Peyer's patch (tissue), 4 donors: ENCODE measurements at regions not wholly inside any gene's neighbourhood (a gene's known extent, or its start where the extent isn't known, plus 50 kb on each side); places are given as distances from the start of the nearest gene placed in this dataset.

Source experiments
- DNase-seq, 3 donors: peaks; one replicate each; pipeline ENCODE4 v3.0.0-alpha.2; 2017 to 2019
- H3K27ac ChIP-seq, 4 donors: fragments of 200-600 bp; sonication (generic); one replicate each; pipeline ENCODE4 v1.5.1; 2016 to 2019
- H3K27me3 ChIP-seq, 2 donors: fragments of 200-600 bp; sonication (generic); one replicate each; pipeline ENCODE4 v1.5.1; 2019
- H3K36me3 ChIP-seq, 3 donors: fragments of 200-600 bp; sonication (generic); one replicate each; pipeline ENCODE4 v1.5.1; 2016 to 2019
- H3K4me1 ChIP-seq, 4 donors: fragments of 200-600 bp; sonication (generic); one replicate each; pipeline ENCODE4 v1.5.1; 2016 to 2019
- H3K4me3 ChIP-seq, 4 donors: fragments of 200-600 bp; sonication (generic); 1 replicate in 3 of 4; 2 replicates in 1 of 4; pipeline ENCODE4 v1.5.1; 2016 to 2019; ENCODE audit warnings: mild to moderate bottlenecking in 1 of 4
- H3K9me3 ChIP-seq, 4 donors: fragments of 200-600 bp; sonication (generic); one replicate each; pipeline ENCODE4 v1.5.1; 2016 to 2019; ENCODE audit warnings: mild to moderate bottlenecking in 1 of 4
- POLR2A ChIP-seq, 2 donors: fragments of 450-650 bp; IDR thresholded peaks; one replicate each; pipeline ENCODE4 v1.5.1; 2017; ENCODE audit warnings: antibody characterized with exemption in 2 of 2, mild to moderate bottlenecking in 2 of 2, moderate library complexity in 2 of 2
- TF ChIP-seq, protein P1 (sequence below), 6 experiments: fragments of 450-650 bp in 4 of 6; fragments of 200-600 bp in 2 of 6; sonication (generic) in 1 of 6; IDR thresholded peaks; one replicate each; pipeline ENCODE4 v1.5.1; 2017 to 2019; ENCODE audit warnings: antibody characterized with exemption in 6 of 6, mild to moderate bottlenecking in 3 of 6, moderate library complexity in 1 of 6

DNA sequence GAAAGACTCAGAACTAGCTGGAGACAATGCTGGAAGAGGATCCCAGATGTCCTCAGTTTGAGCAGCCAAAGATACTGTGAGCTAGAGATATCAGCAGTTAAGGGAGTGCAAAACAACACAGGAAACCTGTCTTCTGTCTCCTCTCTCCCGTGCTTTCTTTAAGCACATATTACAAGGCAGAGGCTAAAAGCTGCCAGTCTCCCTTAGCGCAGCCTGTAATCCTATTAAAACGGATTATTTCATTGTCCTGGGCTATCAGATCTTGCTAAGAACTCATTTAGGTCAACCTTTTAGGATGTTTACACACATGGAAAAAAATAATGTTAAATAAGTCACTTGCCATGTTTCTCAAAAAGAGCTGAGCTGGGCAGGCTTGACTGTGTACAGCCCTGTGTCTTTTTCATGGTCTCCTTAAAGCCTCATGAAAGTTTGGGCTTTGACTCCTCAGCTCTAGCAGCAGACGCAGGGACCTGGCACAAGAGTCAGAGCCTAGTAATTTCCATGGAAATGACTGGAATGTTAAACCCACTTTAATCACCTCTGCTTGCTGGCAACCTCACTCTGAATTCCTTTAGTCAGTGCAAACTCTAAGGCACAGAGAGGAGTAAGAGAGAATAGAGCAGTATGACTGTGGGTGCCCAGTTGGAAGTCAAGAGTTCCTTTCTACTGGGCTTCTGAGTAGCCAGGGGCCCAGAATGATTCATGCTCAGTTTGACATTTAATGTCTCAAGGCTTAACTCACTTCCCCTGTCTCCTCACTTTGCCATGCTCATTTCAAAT is 491.9 kb downstream of the NTRK3 start:
- H3K4me3 ChIP-seq, result no peak overlapping the region
- H3K36me3 ChIP-seq, result no peaks in the 10 kb centered on the region
- TF ChIP-seq, protein P1, sequence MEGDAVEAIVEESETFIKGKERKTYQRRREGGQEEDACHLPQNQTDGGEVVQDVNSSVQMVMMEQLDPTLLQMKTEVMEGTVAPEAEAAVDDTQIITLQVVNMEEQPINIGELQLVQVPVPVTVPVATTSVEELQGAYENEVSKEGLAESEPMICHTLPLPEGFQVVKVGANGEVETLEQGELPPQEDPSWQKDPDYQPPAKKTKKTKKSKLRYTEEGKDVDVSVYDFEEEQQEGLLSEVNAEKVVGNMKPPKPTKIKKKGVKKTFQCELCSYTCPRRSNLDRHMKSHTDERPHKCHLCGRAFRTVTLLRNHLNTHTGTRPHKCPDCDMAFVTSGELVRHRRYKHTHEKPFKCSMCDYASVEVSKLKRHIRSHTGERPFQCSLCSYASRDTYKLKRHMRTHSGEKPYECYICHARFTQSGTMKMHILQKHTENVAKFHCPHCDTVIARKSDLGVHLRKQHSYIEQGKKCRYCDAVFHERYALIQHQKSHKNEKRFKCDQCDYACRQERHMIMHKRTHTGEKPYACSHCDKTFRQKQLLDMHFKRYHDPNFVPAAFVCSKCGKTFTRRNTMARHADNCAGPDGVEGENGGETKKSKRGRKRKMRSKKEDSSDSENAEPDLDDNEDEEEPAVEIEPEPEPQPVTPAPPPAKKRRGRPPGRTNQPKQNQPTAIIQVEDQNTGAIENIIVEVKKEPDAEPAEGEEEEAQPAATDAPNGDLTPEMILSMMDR (IDR thresholded peaks at IDR 0.05), result no peak
- no peak for TF ChIP-seq POLR2A (IDR thresholded peaks at IDR 0.05)
- no peak for DNase-seq
- H3K4me1 ChIP-seq, result no peaks in the 10 kb centered on the region
- no peaks in the 10 kb centered on the region for H3K9me3 ChIP-seq
- H3K27ac ChIP-seq, result no peak overlapping the region
- no peaks in the 10 kb centered on the region for H3K27me3 ChIP-seq

DNA sequence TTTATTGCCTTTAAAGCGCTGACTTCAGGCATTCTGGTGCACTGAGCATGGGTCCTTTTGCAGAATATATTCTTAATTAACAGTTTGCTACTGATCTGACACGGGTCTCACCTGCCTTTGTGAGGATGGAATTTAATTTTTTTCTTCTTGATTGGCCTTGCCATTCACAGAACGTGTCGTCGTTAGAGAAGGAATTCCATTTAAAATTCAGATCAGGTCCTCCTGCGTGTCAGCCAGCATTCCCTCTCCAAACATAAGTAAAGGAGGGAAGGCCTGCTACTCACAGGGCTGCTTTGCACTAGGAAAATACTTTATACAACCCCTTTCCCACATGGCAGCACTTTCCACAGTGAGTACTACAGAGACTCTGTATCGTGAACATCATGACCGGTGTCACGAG is 492.7 kb downstream of the NTRK3 start:
- H3K27me3 ChIP-seq, result no peaks in the 10 kb centered on the region
- H3K27ac ChIP-seq, result no peak overlapping the region
- H3K4me1 ChIP-seq, result no peaks in the 10 kb centered on the region
- no peak for DNase-seq
- no peaks in the 10 kb centered on the region for H3K36me3 ChIP-seq
- no peak overlapping the region for H3K4me3 ChIP-seq
- H3K9me3 ChIP-seq, result no peaks in the 10 kb centered on the region
- no peak for TF ChIP-seq POLR2A (IDR thresholded peaks at IDR 0.05)
- TF ChIP-seq, protein P1 (IDR thresholded peaks at IDR 0.05), result no peak

DNA sequence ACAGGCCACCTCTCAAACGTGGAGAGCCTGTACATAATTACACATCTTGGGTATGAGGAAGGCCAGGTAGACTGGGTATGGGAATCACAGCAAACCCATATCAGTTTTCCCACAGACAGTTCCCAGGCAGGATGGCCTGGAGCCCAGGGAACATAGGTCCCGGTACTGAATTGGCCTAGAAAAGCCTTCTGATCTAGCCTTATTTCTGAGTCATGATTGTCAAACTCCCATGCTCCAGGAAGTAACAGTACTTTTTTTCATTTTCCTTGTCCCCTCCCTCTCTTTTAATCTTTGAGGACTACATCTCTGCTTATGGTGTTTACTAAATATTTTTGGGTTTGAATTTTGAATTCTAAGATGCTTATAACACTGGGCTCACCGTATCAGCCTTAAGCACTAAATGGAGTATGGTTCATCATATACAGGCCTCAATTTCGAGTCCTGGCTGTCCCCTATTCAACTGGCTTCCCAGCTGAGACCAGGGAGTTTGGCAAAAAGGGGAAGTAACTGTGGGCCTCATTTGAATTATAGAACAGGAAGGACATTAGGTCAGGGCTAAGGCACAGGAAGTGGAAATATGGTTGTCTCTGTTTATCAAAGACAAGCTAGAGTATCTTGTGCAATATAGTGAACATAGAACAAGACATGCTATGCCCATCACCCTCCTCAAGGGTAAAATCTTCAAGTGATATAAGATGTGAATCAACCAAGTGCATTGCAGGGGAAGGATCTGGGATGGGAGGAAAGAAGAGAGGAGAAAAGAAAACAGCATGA is 494.6 kb downstream of the NTRK3 start:
- H3K4me3 ChIP-seq, result no peak overlapping the region
- H3K9me3 ChIP-seq, result no peaks in the 10 kb centered on the region
- no peaks in the 10 kb centered on the region for H3K4me1 ChIP-seq
- DNase-seq, result no peak
- no peak for TF ChIP-seq POLR2A (IDR thresholded peaks at IDR 0.05)
- TF ChIP-seq, protein P1 (IDR thresholded peaks at IDR 0.05), result no peak
- no peak overlapping the region for H3K27ac ChIP-seq
- H3K27me3 ChIP-seq, result no peaks in the 10 kb centered on the region
- no peaks in the 10 kb centered on the region for H3K36me3 ChIP-seq

DNA sequence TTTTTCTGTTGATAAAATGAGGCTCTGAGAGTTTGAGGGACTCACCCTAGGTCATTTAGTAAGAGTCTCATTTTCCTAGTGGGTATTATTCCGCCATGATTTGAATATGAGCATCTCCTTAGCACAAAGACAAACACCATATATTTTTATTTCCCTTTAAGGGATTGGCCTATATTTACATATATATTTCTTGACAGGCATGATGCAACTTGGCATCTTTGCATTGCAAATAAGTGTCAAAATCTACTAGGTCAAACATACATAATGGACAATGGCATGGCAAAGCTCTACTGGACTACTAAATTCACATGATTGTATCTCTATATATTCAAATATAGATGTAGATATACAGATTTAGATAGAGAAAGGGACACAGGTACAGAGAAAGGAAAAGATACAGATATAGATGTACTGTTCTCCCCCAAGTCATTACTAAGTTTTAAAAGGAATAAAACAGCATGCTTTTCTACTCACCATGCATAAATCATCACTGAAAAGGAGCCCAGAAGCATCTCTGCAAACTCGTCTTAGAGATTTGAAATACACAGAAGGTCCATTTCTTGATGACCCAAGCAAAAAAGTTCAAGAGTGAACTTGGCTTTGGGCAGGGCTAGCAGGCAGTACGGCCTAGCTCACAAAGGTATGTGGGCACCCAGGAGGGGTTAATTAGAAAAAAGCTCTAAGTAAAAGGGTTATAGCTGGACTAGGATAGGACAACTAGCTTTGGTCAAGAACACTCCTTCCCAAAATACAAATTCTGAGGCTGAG is 495.8 kb downstream of the NTRK3 start:
- Histone ChIP-seq H3K4me1 (no peaks in the 10 kb centered on the region), H3K4me3 (no peak overlapping the region), H3K36me3 (no peaks in the 10 kb centered on the region), H3K9me3 (no peaks in the 10 kb centered on the region), H3K27me3 (no peaks in the 10 kb centered on the region), H3K27ac (no peak overlapping the region)
- no peak for DNase-seq
- no peak for TF ChIP-seq POLR2A (IDR thresholded peaks at IDR 0.05)
- TF ChIP-seq, protein P1 (IDR thresholded peaks at IDR 0.05), result no peak

DNA sequence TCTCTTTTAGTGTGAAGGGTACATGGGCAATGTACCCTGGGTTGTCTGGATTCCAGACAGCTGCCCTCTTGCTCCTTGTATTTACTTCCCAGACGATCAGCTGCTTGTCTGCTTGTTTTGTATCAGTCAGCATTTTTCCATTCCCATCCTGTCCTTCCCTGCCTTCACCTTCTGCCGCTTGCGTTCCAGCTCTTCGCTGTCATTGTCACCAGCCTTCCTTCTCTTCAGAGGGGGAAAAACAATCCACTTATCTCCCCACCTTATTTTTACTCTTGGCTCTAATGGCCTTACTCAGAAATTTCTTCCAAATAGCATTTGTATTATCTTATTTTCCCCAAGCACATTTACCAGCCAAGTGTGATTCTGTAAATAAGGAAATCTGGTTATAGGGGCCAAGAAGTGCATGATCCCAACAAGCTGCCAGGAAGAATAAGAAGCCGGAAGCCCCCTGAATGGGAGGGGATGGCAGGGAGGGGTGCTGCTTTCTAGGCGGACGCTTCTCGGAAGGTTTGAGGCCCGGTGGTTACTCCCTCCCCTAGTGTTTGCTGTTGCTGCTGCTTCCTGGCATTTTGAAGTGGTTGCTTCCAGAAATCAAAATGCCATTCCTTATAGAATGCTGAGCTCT is 497.6 kb downstream of the NTRK3 start:
- no peak for DNase-seq
- no peaks in the 10 kb centered on the region for H3K27me3 ChIP-seq
- TF ChIP-seq POLR2A (IDR thresholded peaks at IDR 0.05), result no peak
- TF ChIP-seq, protein P1 (IDR thresholded peaks at IDR 0.05), result no peak
- H3K4me1 ChIP-seq, result no peaks in the 10 kb centered on the region
- no peaks in the 10 kb centered on the region for H3K36me3 ChIP-seq
- H3K4me3 ChIP-seq, result no peak overlapping the region
- no peaks in the 10 kb centered on the region for H3K9me3 ChIP-seq
- H3K27ac ChIP-seq, result no peak overlapping the region
